Activated CD4-positive, alpha-beta T cell treated with anti-CD3 and anti-CD28 coated beads, Interleukin-2, amount 50 U/mL, for 24 hours (primary cell): ENCODE measurements at regions not wholly inside any gene's neighbourhood (a gene's known extent, or its start where the extent isn't known, plus 50 kb on each side); places are given as distances from the start of the nearest gene placed in this dataset.

ENCODE experiments used
- DNase-seq, 2 donors: peaks; one replicate each; pipeline ENCODE4 v3.0.0-alpha.2; 2020; ENCODE audit warnings: low read depth in 1 of 2, low spot score in 1 of 2

DNA sequence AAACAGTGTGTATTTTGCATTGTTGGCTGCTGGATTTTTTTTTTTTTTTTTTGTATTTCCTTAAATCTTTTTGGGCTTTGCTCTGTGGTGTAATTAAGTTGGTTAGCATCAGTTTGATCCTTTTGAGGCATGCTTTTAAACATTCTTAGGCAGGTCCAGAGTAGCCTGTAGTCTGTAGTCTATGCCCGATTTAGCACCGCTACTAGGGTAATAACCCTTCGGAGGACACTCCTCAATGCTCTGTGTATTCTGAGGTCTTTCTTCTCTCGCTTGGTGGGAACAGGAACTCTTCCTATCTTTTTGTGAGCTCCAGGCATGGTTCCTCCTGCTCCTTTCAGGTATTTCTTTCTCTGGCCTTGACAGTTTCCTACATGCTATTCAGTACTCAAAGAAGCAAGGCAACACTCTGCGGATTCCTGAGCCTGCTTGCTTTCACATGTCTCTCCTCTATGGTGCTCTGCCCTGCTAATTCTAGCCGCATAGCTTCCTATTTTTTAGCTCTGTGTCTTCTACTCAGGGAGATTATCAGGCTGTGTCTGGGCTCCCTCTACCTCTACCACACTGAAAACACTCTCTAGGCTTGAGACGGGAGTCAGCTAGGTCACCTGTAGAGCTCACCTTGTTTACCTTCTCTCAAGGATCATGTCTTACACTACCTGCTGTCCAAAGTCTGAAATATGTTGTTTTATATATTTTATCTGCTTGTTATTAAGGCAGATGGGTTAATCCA is 195.1 kb downstream of the NDFIP2 start:
- DNase-seq, result no peak

DNA sequence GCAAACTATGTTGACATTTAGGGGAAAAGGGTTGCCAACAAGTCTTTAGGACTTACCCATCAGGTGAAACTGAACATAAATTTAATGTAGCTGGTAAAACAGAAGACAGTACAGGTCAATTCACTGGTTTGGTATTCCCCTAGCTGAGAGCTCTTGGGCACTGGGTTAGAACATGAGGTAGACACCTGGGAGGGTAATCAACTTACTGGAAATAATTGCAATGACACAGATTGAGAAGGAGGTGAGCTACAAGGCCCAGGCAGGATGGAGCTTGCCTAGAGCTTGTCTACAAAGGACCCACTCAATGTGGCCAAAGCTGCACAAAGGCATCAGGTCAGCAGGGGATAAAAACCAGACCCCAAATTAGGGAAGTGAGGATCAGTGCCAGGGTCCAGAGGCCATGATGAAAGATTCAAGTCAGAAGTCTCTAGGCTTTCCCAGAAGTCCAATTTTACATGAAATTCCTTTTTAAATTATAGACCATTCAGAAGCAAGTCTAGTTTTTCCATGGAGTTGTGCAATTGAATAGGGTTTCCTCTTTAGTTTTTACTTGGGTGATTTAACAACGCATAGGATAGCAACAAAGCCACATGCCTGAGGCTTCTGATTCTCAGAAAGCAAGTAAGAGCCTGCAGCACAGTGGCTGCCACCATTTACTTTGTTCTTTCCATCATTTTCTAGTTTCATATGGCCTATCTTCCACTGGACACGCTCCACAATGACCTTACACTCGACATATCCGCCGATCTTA is 194.0 kb downstream of the NDFIP2 start:
- DNase-seq, result no peak

DNA sequence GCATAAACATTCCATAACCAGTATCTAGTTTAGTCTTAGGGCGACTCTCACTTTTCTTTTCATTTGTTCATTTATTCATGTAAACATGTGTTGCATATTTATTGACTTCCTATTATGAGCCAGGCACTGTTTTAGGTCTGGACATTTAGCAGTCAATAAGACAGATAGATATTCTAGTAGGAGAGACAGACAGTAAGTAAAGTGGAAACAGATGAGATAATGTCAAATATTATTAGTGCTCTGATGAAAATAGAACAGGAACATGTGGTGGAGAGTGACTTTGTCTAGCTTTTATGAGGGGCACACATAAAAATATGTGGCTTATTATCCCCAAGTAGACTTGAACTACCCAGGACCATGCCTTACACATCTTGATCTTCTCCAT is 193.0 kb downstream of the NDFIP2 start:
- no peak for DNase-seq

DNA sequence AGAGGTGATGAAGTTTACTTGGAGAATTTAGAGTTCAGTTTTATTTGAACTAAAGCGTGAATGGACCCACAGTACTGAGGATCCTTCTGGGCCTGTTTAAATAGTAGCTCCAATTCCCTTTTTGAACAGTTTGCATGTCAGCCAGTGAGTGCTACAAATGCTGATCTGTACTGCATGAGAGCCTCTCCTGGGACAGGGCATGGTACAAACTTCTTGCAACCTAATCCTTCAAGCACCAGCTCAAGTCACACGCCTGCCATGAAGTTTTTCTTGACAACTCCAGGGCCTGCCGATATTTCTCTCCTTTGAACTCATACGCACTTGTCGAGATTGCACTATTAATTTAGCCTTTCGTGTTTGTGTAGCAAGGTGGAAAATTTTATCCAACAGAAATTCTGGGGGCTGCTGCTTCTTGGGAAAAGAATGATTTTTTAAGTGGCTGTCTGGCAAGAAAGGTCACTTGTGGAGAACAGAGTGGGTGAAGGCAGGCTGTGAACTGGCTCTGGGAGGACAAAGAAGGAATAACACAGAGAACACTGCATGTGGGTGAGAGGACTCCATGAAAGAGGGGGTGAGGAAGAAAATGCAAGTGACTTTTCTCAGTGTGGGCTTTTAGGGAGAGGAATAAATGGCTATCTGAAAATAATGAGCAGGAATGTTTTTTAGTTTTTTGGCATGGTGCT is 192.5 kb downstream of the NDFIP2 start:
- DNase-seq, result no peak

DNA sequence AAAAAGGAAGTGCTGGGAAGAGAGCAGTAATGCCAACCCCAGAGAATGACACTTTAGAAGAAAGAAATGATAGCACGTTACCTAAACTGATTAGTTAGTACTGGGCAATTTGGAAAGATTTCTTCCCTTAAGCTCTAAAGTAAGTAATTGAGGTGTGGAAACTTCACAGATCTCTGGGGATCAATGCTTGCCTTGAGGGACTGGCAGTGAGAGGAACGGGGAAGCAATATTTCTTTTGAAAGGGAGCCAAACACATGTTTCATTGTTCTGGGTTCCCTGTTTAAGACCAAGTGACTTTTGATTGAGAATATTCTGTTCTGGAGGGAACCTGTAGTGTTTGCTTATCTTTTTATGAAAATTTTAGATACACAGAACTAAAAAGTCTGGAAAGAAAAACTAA is 190.5 kb downstream of the NDFIP2 start:
- no peak for DNase-seq

DNA sequence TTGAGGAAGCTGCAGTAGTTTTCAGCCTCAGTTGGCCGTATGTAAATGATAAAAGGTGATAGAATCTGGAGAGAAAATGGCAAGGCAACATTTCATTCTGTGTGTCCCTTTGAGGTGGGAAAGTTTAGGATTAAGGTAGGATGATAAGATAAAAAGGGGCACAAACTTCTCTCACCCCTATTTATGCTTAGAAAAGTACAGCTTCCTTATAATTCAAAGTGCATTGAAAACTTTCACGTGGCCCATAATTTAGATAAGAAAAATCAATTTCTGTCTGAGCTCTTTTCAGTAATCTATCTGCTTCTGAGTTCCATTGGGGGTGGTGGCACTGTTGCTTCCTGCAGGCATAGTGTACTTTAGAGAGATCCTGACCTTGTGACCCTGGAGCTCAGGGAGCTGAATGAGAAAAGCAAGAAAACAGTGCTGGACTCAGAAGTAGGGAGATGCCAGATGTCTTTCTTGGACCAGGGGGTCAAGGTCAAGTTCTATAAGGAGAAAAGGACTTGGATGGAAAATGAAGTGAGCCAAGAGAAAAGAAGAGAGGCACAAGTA is 187.3 kb downstream of the NDFIP2 start:
- DNase-seq, result no peak

DNA sequence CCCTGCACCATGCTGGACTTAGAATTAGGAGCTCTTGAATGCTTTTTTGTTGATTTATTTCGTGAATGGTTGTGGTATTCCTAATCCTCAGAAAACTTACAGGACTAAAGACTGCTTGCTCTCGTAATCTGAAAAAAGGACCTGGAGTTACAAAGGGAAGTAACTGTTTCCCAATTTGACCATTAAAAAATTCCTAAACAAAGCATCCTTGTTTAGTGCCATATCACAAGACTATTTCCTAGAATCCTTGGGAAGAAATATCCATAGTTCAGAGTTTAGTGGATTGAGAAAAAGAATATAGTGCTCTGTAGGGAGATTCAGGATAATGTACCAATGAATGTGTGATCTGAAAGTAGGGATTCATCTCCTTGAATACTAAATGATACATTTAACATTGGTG is 186.8 kb downstream of the NDFIP2 start:
- DNase-seq, result no peak

DNA sequence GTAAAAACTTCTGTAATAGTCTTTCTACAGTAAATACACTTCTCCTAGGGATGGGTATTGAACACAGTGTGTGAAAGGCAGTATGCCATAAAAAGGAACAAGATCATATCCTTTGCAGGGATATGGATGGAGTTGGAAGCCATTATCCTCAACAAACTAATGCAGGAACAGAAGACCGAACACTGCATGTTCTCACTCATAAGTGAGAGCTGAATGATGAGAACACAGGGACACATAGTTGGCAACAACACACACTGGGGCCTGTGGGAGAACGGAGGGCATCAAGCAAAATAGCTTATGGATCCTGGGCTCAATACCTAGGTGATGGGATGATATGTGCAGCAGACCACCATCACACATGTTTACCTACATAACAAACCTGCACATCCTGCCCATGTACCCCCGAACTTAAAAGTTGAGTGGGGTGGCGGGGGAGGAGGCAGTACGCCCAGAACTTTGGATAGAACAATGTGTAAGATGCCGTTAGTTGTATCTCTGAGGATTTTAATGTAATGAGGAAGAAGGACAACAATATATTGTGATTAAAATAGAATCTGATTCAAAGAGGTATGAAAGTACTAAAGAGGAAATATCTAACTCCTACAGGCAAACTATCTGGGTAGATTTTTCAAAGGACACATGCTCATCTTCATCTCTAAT is 183.2 kb downstream of the NDFIP2 start:
- DNase-seq, result no peak

DNA sequence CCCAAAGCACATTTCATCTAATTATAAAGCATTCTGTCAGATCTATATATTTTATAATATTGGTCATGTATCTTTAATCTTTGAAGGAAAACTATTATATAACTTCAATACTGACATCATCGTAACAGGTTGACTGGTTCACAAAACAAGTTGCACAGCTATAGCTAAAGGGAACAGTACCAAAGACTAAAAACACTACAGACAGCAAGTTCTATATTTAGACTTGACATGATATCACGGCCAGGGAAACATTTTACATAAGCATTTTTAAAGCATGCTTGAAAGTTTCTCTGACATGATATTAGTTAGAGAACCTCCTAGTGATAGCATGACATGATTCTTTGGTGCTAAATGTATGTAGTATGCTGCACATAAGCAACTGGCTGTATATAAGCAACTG is 182.5 kb downstream of the NDFIP2 start:
- no peak for DNase-seq

DNA sequence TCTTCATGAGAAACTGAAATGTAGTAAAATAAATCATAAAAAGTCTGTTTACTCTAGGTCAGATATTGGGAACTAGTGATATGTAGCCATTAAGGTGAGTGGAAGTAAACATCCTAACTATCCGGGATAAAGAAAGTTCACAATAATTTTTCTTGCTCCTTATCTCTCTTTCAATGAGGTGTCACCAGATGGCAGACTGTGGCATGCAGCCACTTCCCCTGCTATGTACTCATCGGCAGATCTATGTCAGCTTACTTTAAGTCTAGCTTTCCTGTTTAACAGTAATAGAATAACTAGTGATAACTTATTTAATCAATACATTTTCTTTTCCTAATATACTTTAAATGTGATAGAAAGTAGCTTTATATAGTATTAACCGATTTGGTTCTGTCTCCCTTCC is 181.9 kb downstream of the NDFIP2 start:
- no peak for DNase-seq

DNA sequence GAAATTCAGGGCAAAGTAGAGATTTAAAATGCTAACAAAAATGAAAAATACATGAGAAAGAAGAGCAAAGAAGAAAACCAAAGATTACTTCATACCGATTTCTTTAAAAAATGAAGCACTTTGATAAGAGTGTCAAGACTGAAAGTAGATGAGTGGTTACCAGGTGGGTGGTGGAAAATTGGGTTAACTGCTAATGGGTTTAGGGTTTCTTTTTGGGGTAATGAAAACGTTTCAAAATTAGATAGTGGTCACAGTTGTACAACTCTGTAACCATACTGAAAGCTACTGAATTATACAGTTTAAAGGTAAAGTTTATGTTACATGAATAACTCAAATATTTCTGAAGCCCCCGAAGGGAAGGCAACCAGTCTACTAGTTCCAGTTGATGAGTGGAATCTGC is 179.4 kb downstream of the NDFIP2 start:
- DNase-seq, result no peak

DNA sequence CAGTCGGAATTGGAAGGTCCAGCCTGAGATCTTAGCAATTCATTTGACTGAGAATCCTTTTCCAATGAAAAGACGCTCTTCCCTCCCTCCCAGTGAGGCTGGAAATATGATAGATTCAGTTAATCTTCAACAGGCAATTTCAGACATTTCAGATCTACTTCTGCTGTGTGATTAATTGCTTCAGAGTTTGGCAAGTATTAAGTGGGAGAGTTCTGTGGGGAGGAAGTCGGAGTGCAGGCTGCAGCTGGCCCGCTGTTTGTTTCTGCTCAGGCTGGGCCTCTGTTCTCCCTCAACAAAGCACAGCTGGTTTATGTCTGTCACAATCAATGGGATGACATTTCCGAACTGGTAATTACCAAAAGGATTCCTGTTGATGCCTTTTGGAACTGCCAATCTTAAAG is 178.2 kb downstream of the NDFIP2 start:
- DNase-seq, result no peak

DNA sequence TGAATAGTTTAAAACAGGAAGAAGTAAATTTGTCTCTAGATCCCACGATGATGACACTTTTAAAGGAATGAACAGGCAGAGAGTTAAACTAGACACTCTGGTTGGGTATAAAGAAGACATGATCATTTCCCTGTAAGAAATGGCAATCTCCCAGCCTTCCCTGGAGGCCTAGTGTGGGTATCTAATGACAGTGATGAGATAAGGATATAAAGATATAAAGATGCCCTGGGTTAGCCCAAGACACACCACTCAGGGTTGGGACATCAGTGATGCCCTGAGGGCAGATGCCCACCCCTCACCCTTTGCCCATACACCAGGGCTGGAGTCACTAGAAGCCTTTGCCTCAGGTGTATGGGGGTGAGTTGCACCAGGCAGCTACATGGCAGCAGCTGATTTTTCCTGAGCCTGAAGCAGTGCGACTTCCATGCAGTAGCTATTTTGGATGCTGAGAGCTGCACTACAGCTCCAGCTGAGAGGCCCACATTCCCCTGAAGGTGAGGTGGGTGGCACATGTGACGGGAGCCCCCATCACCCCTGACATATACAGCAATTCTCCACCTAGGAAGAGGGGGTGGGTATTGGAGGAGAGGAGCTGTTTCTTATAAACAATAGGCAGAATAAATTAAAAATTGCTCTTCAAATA is 177.5 kb downstream of the NDFIP2 start:
- DNase-seq, result no peak

DNA sequence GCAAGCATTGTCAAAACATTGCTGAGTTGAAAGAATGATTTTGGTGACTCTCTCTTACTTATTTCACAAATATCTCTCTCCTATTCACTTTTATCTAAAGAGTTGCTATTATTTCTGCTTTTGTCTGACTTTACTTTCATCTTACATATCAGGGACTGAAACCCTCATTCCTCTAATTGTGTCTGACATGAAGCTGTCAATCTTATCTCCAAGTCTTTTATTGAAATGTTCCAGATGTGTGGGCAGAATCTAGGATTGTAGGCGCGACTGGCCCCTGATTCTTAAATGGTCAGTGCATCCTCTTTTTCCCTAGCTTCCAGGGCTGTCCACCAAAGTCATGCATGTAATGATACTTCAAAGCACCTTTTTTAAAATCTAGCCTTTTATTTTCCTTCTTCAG is 174.6 kb downstream of the NDFIP2 start:
- no peak for DNase-seq

DNA sequence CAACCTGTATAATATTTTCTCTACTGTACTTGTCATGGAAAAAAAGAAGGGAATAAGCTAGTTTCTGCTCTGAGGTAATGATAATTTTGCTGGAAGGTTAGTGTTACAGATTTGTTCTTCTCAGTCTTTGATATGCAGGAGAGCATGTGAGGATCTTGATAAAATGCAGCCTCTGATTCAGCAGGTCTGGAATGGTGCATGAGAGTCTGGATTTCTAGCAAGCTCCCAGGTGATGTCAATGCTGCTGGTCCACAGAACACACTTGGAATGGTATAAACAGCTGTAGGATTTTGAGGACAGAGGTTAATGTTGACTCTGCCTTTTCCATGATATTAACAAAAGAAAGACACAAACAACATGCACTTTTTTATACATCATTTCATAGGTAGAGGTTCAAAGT is 173.6 kb downstream of the NDFIP2 start:
- no peak for DNase-seq

DNA sequence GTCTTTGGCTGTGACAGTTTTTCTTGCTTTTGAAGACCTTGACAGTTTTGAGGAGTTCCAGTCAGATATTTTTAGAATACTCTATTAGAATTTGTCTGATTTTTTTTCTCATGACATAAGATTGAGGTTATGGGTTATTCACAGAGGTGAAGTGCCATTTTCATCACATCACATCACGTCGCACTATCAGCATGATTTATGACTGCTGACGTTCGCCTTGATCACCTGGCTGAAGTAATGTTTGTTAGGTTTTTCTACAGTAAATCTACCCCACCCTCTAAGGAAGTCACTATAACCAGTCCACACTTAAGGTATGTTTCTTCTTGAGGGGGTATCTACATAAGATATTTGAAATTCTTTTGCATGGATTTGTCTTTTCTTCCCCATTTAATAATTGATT is 169.7 kb downstream of the NDFIP2 start:
- no peak for DNase-seq

DNA sequence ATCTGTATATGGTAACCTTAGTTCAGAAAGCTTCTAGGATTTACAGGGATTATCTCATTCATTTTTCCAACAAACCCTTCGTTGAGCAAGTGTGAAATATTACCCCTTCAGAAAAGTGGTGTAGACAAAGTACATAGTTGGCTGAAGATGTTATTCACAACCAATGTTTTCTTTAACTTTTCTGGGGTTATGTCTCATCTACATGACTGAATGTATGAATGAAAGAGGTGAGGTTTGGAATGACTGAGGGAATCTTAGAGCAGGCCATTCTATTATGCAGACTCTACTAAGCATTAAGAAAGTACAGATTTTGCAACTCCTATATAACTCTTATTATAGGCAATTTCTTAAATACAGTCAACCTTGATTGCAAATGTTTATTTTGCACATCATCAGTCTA is 167.2 kb downstream of the NDFIP2 start:
- no peak for DNase-seq

DNA sequence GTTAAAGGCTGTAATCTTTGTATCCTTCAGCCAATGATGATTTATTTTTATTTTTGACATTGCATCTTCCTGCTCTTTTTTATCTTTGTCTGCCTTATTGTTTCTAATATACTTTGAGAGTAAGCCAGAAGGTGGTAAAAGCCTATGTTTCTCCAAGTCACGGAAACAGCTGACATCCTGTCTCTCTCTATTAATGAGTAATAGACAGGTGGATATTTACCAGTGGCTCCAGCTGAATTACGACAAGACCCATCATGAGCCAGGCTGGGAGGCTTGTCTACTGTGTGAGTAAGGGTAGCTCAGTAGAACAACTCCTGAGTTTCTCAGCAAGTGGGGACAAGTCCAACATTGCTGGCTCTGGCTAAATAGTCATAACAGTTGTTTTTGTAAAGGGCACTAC is 166.6 kb downstream of the NDFIP2 start:
- no peak for DNase-seq

DNA sequence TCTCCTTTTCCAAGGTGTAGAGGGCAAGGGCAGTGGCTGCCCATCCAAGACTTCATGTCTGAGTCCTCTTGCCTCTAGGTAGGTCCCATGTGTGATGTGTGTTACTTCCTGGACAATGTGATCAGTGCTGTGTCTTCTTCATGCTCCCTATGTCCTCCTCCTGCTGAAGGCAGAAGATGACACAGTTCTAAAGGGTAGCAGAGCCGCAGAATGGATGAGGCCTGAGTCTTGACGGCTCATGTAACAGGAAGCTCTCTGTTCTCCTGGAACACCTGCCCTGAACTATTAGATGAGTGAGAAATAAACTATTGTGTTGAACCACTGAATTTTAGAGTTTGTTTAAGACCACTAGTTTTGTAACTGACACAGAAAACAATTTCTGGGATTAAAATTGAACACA is 165.9 kb downstream of the NDFIP2 start:
- DNase-seq, result no peak

DNA sequence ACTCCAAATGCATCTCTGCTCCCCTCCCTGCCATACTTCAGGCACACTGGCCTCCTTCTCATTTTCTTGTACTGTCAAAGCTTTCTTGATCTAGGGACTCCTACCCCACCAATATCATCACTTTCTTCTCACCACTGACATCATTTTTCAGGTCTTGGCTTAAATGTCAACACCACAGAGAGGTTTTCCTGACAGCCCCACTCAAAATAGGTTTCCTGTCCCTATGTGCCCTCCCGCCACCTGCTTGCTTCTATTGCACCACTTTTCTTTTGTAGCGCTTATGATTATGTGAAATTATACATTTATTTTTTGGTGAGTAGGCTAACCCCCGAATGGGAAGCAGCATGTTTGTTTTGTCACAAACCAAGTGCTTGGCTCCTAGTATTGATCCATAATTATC is 164.6 kb downstream of the NDFIP2 start:
- DNase-seq, result no peak

DNA sequence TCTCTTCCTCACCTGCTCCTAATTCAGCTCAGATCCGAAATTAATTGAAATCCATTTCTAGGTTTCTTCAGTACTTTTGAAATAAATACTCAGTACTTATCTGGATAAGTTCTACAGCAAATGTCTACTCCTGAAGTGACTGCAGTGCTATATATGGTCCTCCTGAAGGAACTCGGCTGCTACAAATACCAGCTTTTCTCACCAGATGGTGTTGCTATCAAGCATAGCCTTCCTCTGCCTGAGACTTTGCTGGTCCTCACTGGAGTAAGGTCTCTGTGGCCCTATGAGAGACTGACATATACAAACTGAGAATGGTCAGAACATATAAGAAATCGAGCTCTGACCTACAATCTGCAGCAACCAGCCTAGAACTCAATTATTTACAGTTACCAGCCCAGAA is 161.6 kb downstream of the NDFIP2 start:
- no peak for DNase-seq
